ENCODE measurements at regions not wholly inside any gene's neighbourhood (a gene's known extent, or its start where the extent isn't known, plus 50 kb on each side); places are given as distances from the start of the nearest gene placed in this dataset.

DNA sequence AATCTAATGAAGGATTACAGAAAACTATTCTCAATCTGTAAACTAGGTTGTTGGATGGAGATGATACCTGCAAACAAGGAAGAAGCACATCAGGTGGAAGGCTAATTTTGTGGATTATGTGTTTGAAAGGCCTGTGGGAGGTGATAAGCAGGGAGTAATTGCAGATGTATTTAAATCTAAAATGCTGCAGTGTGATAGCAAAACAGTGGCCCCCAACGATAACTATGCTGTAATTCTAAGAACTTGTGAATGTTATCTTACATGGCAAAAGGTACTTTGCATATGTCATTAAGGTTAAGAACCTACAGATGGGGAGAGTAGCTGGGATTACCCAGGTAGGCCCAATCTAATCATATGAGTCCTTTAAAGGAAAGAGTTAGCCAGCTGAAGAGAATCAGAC, 164.5 kb upstream of the AHR start:
- Mint-ChIP-seq H3K27ac (no peak overlapping the region), H3K36me3 (ENCODE audit: low read depth) (no peaks in the 10 kb centered on the region), H3K4me3 (no peak overlapping the region), H3K4me1 (ENCODE audit: low read depth) (peaks cover 16% of the 10 kb centered on the region), H3K27me3 (ENCODE audit: insufficient read depth) (no peaks in the 10 kb centered on the region), H3K9me3 (no peaks in the 10 kb centered on the region)
- no peak for TF ChIP-seq CTCF (IDR thresholded peaks at IDR 0.05)
- no peak for DNase-seq

GRCh38 chr7:17134786-17135185, 163.7 kb upstream of the AHR start:
- H3K27me3 Mint-ChIP-seq (ENCODE audit: insufficient read depth) = no peaks in the 10 kb centered on the region
- H3K9me3 Mint-ChIP-seq = no peaks in the 10 kb centered on the region
- H3K36me3 Mint-ChIP-seq (ENCODE audit: low read depth) = no peaks in the 10 kb centered on the region
- H3K4me1 Mint-ChIP-seq (ENCODE audit: low read depth) = peaks cover 23% of the 10 kb centered on the region
- no peak overlapping the region for H3K27ac Mint-ChIP-seq
- no peak for DNase-seq
- no peak for TF ChIP-seq CTCF (IDR thresholded peaks at IDR 0.05)
- H3K4me3 Mint-ChIP-seq = no peak overlapping the region

DNA sequence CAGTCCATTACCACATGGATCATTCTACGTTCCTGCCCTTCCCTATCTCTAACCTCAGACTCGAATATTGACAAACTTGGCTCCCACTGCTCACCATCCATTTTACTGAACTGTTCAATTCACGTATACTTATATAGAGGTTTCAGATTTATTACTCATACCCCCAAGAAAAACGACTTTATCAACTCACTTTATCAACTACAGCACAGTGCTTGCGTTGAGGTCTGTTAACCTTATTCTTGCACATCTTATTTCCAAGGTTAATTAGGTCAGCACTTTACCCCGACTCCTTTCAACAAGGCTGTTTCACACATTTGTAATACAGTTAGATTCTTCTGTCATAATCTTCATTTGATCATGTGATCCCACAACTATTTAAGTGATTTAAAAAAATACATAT, 162.3 kb upstream of the AHR start:
- H3K9me3 Mint-ChIP-seq = no peaks in the 10 kb centered on the region
- H3K27ac Mint-ChIP-seq = no peak overlapping the region
- no peak for DNase-seq
- H3K4me3 Mint-ChIP-seq = no peak overlapping the region
- H3K27me3 Mint-ChIP-seq (ENCODE audit: insufficient read depth) = no peaks in the 10 kb centered on the region
- no peak for TF ChIP-seq CTCF (IDR thresholded peaks at IDR 0.05)
- peaks cover 16% of the 10 kb centered on the region for H3K4me1 Mint-ChIP-seq (ENCODE audit: low read depth)
- H3K36me3 Mint-ChIP-seq (ENCODE audit: low read depth) = no peaks in the 10 kb centered on the region

- no peaks in the 10 kb centered on the region for H3K27me3 Mint-ChIP-seq (ENCODE audit: insufficient read depth)
- no peak for DNase-seq
- no peak for TF ChIP-seq CTCF (IDR thresholded peaks at IDR 0.05)
- H3K4me1 Mint-ChIP-seq (ENCODE audit: low read depth) = peaks cover 32% of the 10 kb centered on the region
- H3K9me3 Mint-ChIP-seq = no peaks in the 10 kb centered on the region
- no peak overlapping the region for H3K27ac Mint-ChIP-seq
- no peaks in the 10 kb centered on the region for H3K36me3 Mint-ChIP-seq (ENCODE audit: low read depth)
- H3K4me3 Mint-ChIP-seq = no peak overlapping the region
Observed at GRCh38 chr7:17139081-17139480, 159.4 kb upstream of the AHR start.

GRCh38 chr7:17140406-17140805, 158.0 kb upstream of the AHR start:
- no peak overlapping the region for H3K27ac Mint-ChIP-seq
- H3K27me3 Mint-ChIP-seq (ENCODE audit: insufficient read depth) = no peaks in the 10 kb centered on the region
- no peak for DNase-seq
- peaks cover 41% of the 10 kb centered on the region for H3K4me1 Mint-ChIP-seq (ENCODE audit: low read depth)
- H3K4me3 Mint-ChIP-seq = no peak overlapping the region
- no peak for TF ChIP-seq CTCF (IDR thresholded peaks at IDR 0.05)
- H3K36me3 Mint-ChIP-seq (ENCODE audit: low read depth) = no peaks in the 10 kb centered on the region
- H3K9me3 Mint-ChIP-seq = no peaks in the 10 kb centered on the region
